K562 (cell line): ENCODE measurements at regions not wholly inside any gene's neighbourhood (a gene's known extent, or its start where the extent isn't known, plus 50 kb on each side); places are given as distances from the start of the nearest gene placed in this dataset.

Experiments
- JUN ChIP-seq, 2 experiments: sonication (generic) in 1 of 2; formaldehyde crosslinking in 1 of 2; IDR thresholded peaks; 2 replicates each; pipeline versions ENCODE4 v1.6.1 to v1.8.0; 2012 to 2022; ENCODE audit warnings: borderline replicate concordance in 2 of 2, mild to moderate bottlenecking in 2 of 2, improper control_type of control experiment in 1 of 2, low read depth in 1 of 2, low read length in 1 of 2, missing genetic modification reagents in 1 of 2
- NR2F6 ChIP-seq: fragments of 450-650 bp; formaldehyde crosslinking; IDR thresholded peaks from 2 replicates; pipeline ENCODE4 v1.4.0; 2020; ENCODE audit warnings: mild to moderate bottlenecking
- PHF8 ChIP-seq: fragments of 200-600 bp; sonication (generic); IDR thresholded peaks from 2 replicates; pipeline ENCODE4 v1.6.1; 2012; ENCODE audit warnings: mixed run types, mild to moderate bottlenecking, inconsistent platforms, low read length, moderate library complexity, borderline replicate concordance
- POLR2A ChIP-seq: fragments of 450-650 bp; conservative IDR thresholded peaks from 2 replicates; pipeline ENCODE4 v1.6.1; 2016
- ZNF311 ChIP-seq: fragments of 250-450 bp; sonication (Bioruptor Pico); IDR thresholded peaks from 2 replicates; pipeline ENCODE4 v1.4.0; 2020; ENCODE audit warnings: mild to moderate bottlenecking, moderate library complexity
- TF ChIP-seq, protein P1 (sequence below): sonication (generic); formaldehyde crosslinking; IDR thresholded peaks from 2 replicates; pipeline ENCODE4 v1.8.0; 2023; ENCODE audit warnings: mild to moderate bottlenecking, missing genetic modification reagents
- TF ChIP-seq, protein P2 (sequence below), 2 experiments: fragments of 450-650 bp in 1 of 2; IDR thresholded peaks; 2 replicates each; pipeline ENCODE4 v1.6.1; 2011 to 2017; ENCODE audit warnings: low read depth in 2 of 2, antibody characterized with exemption in 1 of 2, borderline replicate concordance in 1 of 2, low read length in 1 of 2, mild to moderate bottlenecking in 1 of 2, mixed read lengths in 1 of 2; ENCODE audit not compliant: control insufficient read depth in 1 of 2

DNA sequence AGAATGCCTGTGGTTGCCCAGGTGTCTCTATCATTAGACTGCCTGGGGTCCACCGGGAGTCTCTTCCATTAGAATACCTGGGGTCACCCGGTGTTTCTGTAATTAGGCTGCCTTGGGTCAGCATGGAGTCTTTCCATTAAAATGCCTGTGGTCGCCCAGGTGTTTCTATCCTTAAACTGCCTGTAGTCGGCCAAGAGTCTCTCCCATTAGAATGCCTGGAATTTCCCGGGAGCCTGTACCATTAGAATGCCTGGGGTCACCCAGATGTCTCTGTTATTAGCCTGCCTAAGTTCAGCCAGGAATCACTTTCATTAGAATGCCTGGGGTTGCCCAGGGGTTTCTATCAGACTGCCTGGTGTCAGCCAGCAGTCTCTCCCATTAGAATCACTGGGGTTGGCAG lies 1492.8 kb downstream of the UQCRFS1 start:
- TF ChIP-seq POLR2A, result no peak
- TF ChIP-seq PHF8, result no peak
- TF ChIP-seq, protein P1, sequence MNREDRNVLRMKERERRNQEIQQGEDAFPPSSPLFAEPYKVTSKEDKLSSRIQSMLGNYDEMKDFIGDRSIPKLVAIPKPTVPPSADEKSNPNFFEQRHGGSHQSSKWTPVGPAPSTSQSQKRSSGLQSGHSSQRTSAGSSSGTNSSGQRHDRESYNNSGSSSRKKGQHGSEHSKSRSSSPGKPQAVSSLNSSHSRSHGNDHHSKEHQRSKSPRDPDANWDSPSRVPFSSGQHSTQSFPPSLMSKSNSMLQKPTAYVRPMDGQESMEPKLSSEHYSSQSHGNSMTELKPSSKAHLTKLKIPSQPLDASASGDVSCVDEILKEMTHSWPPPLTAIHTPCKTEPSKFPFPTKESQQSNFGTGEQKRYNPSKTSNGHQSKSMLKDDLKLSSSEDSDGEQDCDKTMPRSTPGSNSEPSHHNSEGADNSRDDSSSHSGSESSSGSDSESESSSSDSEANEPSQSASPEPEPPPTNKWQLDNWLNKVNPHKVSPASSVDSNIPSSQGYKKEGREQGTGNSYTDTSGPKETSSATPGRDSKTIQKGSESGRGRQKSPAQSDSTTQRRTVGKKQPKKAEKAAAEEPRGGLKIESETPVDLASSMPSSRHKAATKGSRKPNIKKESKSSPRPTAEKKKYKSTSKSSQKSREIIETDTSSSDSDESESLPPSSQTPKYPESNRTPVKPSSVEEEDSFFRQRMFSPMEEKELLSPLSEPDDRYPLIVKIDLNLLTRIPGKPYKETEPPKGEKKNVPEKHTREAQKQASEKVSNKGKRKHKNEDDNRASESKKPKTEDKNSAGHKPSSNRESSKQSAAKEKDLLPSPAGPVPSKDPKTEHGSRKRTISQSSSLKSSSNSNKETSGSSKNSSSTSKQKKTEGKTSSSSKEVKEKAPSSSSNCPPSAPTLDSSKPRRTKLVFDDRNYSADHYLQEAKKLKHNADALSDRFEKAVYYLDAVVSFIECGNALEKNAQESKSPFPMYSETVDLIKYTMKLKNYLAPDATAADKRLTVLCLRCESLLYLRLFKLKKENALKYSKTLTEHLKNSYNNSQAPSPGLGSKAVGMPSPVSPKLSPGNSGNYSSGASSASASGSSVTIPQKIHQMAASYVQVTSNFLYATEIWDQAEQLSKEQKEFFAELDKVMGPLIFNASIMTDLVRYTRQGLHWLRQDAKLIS (CRISPR knock-in tag), result no peak
- no peak for TF ChIP-seq ZNF311 (CRISPR knock-in tag)
- no peak for TF ChIP-seq NR2F6
- TF ChIP-seq, protein P2, sequence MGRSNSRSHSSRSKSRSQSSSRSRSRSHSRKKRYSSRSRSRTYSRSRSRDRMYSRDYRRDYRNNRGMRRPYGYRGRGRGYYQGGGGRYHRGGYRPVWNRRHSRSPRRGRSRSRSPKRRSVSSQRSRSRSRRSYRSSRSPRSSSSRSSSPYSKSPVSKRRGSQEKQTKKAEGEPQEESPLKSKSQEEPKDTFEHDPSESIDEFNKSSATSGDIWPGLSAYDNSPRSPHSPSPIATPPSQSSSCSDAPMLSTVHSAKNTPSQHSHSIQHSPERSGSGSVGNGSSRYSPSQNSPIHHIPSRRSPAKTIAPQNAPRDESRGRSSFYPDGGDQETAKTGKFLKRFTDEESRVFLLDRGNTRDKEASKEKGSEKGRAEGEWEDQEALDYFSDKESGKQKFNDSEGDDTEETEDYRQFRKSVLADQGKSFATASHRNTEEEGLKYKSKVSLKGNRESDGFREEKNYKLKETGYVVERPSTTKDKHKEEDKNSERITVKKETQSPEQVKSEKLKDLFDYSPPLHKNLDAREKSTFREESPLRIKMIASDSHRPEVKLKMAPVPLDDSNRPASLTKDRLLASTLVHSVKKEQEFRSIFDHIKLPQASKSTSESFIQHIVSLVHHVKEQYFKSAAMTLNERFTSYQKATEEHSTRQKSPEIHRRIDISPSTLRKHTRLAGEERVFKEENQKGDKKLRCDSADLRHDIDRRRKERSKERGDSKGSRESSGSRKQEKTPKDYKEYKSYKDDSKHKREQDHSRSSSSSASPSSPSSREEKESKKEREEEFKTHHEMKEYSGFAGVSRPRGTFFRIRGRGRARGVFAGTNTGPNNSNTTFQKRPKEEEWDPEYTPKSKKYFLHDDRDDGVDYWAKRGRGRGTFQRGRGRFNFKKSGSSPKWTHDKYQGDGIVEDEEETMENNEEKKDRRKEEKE (IDR thresholded peaks at IDR 0.05; ENCODE audit: borderline replicate concordance in 1 of 2, control insufficient read depth in 1 of 2, low read depth in 2 of 2, low read length in 1 of 2), result no peak
- TF ChIP-seq JUN (IDR thresholded peaks at IDR 0.05; ENCODE audit: borderline replicate concordance, low read depth, low read length), result no peak
- TF ChIP-seq JUN (CRISPR knock-in tag; IDR thresholded peaks at IDR 0.05; ENCODE audit: borderline replicate concordance), result no peak
